Left ventricle myocardium inferior (tissue), 1 donor: ENCODE measurements at regions not wholly inside any gene's neighbourhood (a gene's known extent, or its start where the extent isn't known, plus 50 kb on each side); places are given as distances from the start of the nearest gene placed in this dataset.
A peak's percentile ranks its signal among the peaks of the same experiment; 100 is the strongest.

Experiments
- DNase-seq: peaks from one replicate; pipeline ENCODE4 v3.0.0-alpha.2; 2020
- H3K27ac ChIP-seq: fragments of 200-600 bp; replicated peaks from 2 replicates; pipeline ENCODE4 v1.8.0; 2021
- H3K27me3 ChIP-seq: fragments of 200-600 bp; 2 replicates; pipeline ENCODE4 v1.8.0; 2021; ENCODE audit warnings: low read depth
- H3K36me3 ChIP-seq: fragments of 200-600 bp; 2 replicates; pipeline ENCODE4 v1.8.0; 2021
- H3K4me1 ChIP-seq: fragments of 200-600 bp; 2 replicates; pipeline ENCODE4 v1.8.0; 2021
- H3K4me3 ChIP-seq: fragments of 200-600 bp; 2 replicates; pipeline ENCODE4 v1.8.0; 2021; ENCODE audit warnings: mild to moderate bottlenecking, moderate library complexity
- H3K9me3 ChIP-seq: fragments of 200-600 bp; replicated peaks from 2 replicates; pipeline ENCODE4 v1.8.0; 2021
- intact Hi-C: fragments of 100-400 bp; cut with micrococcal nuclease; formaldehyde crosslinking; loops from one replicate; pipeline ENCODE4 v1.11.0; 2022
- TF ChIP-seq, protein P1 (sequence below): fragments of 200-600 bp; IDR thresholded peaks from 2 replicates; pipeline ENCODE4 v1.8.0; 2021; ENCODE audit warnings: antibody characterized with exemption, mild to moderate bottlenecking, borderline replicate concordance
- donor health status: DM: no; HTN: yes; CAD: no; lungs with severe emphysema.

- peaks cover 15% of the 10 kb centered on the region for H3K27me3 ChIP-seq
- H3K4me3 ChIP-seq = no peak overlapping the region
- DNase-seq = no peak
- H3K36me3 ChIP-seq = no peaks in the 10 kb centered on the region
- H3K27ac ChIP-seq = no peak overlapping the region
- H3K4me1 ChIP-seq = no peaks in the 10 kb centered on the region
- no peaks in the 10 kb centered on the region for H3K9me3 ChIP-seq
- intact Hi-C loops = no loop called here
- TF ChIP-seq, protein P1, sequence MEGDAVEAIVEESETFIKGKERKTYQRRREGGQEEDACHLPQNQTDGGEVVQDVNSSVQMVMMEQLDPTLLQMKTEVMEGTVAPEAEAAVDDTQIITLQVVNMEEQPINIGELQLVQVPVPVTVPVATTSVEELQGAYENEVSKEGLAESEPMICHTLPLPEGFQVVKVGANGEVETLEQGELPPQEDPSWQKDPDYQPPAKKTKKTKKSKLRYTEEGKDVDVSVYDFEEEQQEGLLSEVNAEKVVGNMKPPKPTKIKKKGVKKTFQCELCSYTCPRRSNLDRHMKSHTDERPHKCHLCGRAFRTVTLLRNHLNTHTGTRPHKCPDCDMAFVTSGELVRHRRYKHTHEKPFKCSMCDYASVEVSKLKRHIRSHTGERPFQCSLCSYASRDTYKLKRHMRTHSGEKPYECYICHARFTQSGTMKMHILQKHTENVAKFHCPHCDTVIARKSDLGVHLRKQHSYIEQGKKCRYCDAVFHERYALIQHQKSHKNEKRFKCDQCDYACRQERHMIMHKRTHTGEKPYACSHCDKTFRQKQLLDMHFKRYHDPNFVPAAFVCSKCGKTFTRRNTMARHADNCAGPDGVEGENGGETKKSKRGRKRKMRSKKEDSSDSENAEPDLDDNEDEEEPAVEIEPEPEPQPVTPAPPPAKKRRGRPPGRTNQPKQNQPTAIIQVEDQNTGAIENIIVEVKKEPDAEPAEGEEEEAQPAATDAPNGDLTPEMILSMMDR = no peak
These were observed 504.1 kb upstream of the PKN2 start for GRCh38 chr1:88179943-88180342.

DNA sequence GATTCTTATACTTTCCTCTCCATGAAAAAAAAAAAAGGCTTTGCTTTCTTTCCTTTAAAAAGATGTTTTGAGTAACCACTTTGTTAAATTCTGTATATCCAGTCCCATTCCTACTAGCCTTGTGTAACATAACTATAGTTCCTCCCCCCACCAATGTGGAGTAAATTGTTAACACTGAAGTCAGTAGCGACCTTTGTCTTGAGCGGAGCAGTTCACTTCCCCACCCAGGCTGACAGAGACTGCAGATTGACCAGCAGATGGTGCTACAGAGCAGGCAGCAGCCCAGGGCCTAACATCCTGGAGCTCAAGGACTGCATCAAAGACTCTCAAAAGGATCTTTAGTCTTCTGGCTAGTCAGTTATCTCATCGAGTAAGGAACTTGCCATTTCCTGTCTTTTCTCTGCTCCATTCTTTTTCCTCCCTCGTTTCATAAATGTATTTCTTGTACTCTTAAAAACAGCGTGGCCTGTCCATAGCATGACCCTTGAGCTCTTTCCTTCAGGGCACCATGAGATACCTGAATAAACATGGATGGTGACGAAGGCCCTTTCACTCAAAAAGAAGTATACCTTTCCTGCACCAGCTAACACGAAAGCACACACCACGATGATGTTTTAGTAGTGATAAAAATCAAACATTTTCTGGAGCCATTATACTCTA lies 503.5 kb upstream of the PKN2 start:
- TF ChIP-seq, protein P1 = peak; percentile 94
- H3K4me3 ChIP-seq = no peak overlapping the region
- H3K27me3 ChIP-seq = peaks cover 12% of the 10 kb centered on the region
- H3K36me3 ChIP-seq = no peaks in the 10 kb centered on the region
- H3K27ac ChIP-seq = no peak overlapping the region
- no peaks in the 10 kb centered on the region for H3K9me3 ChIP-seq
- H3K4me1 ChIP-seq = no peaks in the 10 kb centered on the region
- intact Hi-C loops = no loop called here
- peak; percentile 39 for DNase-seq

DNA sequence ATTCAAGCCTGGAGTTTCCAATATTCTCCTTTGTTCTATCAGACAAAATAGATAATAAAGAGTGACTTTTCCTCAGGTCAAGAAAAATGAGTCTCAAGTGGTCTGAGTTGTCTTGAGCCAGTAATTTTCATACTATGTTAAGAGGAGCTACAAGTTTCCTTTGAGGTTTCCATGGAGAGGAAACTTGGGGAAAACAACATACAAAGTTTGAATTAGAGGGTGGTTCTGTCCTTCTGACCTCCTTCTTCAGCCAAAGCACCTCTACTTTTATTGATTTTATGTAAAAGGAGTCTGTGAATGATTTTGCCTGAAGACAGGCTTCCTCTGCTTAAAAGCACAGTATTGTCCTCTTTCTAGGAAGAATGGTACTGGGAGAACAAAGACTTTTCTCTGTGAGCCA lies 497.2 kb upstream of the PKN2 start:
- no peak for DNase-seq
- H3K27me3 ChIP-seq = peaks cover 12% of the 10 kb centered on the region
- no peak overlapping the region for H3K27ac ChIP-seq
- no peaks in the 10 kb centered on the region for H3K36me3 ChIP-seq
- H3K9me3 ChIP-seq = no peaks in the 10 kb centered on the region
- no peaks in the 10 kb centered on the region for H3K4me1 ChIP-seq
- TF ChIP-seq, protein P1 = no peak
- intact Hi-C loops = no loop called here
- H3K4me3 ChIP-seq = no peak overlapping the region

- no peaks in the 10 kb centered on the region for H3K9me3 ChIP-seq
- TF ChIP-seq, protein P1 = no peak
- H3K4me3 ChIP-seq = no peak overlapping the region
- H3K36me3 ChIP-seq = no peaks in the 10 kb centered on the region
- DNase-seq = no peak
- H3K4me1 ChIP-seq = no peaks in the 10 kb centered on the region
- H3K27me3 ChIP-seq = peaks cover 12% of the 10 kb centered on the region
- H3K27ac ChIP-seq = no peak overlapping the region
- intact Hi-C loops = no loop called here
These were observed 496.0 kb upstream of the PKN2 start for GRCh38 chr1:88188038-88188437.

- peaks cover 12% of the 10 kb centered on the region for H3K27me3 ChIP-seq
- no peak for DNase-seq
- no peaks in the 10 kb centered on the region for H3K4me1 ChIP-seq
- H3K4me3 ChIP-seq = no peak overlapping the region
- no peak overlapping the region for H3K27ac ChIP-seq
- intact Hi-C loops = no loop called here
- TF ChIP-seq, protein P1 = no peak
- no peaks in the 10 kb centered on the region for H3K36me3 ChIP-seq
- H3K9me3 ChIP-seq = no peaks in the 10 kb centered on the region
These were observed 494.5 kb upstream of the PKN2 start for GRCh38 chr1:88189525-88189924.
